ENCODE measurements at regions not wholly inside any gene's neighbourhood (a gene's known extent, or its start where the extent isn't known, plus 50 kb on each side); places are given as distances from the start of the nearest gene placed in this dataset.

DNA sequence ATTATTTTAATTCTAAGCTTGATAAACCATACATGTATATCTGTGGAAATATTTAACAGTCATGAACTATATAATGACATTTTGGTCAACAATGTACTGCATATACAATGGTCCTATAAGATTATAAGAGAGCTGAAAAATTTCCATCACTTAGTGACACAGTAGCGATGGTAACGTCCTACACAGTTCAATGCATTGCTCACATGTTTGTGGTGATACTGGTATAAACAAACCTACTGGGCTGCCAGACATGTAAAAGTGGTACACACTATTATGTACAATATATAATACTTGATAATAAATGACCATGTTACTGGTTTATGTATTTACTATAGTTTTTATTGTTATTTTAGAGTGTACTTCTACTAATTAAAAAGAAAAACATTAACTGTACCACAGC is 841.9 kb downstream of the LTN1 start:
- Mint-ChIP-seq H3K9me3 (no peaks in the 10 kb centered on the region), H3K4me3 (no peak overlapping the region), H3K27me3 (ENCODE audit: insufficient read depth, low read depth, poor library complexity) (no peaks in the 10 kb centered on the region), H3K27ac (no peak overlapping the region), H3K4me1 (no peaks in the 10 kb centered on the region; the same call in 2 of the 3 replicates), H3K36me3 (ENCODE audit: low read depth) (no peaks in the 10 kb centered on the region)
- H3K36me3 ChIP-seq (ENCODE audit: insufficient read depth), result no peaks in the 10 kb centered on the region
- H3K79me2 ChIP-seq (replicated peaks; ENCODE audit: insufficient read depth), result no peaks in the 10 kb centered on the region
- H3F3A ChIP-seq (replicated peaks; ENCODE audit: low read depth), result no peaks in the 10 kb centered on the region
- H4K20me1 ChIP-seq (replicated peaks; ENCODE audit: insufficient read depth), result no peaks in the 10 kb centered on the region
- no peaks in the 10 kb centered on the region for H3K27me3 ChIP-seq (ENCODE audit: insufficient read depth)
- TF ChIP-seq JUNB (IDR thresholded peaks at IDR 0.05; ENCODE audit: unreplicated experiment), result no peak
- TF ChIP-seq, protein P1, sequence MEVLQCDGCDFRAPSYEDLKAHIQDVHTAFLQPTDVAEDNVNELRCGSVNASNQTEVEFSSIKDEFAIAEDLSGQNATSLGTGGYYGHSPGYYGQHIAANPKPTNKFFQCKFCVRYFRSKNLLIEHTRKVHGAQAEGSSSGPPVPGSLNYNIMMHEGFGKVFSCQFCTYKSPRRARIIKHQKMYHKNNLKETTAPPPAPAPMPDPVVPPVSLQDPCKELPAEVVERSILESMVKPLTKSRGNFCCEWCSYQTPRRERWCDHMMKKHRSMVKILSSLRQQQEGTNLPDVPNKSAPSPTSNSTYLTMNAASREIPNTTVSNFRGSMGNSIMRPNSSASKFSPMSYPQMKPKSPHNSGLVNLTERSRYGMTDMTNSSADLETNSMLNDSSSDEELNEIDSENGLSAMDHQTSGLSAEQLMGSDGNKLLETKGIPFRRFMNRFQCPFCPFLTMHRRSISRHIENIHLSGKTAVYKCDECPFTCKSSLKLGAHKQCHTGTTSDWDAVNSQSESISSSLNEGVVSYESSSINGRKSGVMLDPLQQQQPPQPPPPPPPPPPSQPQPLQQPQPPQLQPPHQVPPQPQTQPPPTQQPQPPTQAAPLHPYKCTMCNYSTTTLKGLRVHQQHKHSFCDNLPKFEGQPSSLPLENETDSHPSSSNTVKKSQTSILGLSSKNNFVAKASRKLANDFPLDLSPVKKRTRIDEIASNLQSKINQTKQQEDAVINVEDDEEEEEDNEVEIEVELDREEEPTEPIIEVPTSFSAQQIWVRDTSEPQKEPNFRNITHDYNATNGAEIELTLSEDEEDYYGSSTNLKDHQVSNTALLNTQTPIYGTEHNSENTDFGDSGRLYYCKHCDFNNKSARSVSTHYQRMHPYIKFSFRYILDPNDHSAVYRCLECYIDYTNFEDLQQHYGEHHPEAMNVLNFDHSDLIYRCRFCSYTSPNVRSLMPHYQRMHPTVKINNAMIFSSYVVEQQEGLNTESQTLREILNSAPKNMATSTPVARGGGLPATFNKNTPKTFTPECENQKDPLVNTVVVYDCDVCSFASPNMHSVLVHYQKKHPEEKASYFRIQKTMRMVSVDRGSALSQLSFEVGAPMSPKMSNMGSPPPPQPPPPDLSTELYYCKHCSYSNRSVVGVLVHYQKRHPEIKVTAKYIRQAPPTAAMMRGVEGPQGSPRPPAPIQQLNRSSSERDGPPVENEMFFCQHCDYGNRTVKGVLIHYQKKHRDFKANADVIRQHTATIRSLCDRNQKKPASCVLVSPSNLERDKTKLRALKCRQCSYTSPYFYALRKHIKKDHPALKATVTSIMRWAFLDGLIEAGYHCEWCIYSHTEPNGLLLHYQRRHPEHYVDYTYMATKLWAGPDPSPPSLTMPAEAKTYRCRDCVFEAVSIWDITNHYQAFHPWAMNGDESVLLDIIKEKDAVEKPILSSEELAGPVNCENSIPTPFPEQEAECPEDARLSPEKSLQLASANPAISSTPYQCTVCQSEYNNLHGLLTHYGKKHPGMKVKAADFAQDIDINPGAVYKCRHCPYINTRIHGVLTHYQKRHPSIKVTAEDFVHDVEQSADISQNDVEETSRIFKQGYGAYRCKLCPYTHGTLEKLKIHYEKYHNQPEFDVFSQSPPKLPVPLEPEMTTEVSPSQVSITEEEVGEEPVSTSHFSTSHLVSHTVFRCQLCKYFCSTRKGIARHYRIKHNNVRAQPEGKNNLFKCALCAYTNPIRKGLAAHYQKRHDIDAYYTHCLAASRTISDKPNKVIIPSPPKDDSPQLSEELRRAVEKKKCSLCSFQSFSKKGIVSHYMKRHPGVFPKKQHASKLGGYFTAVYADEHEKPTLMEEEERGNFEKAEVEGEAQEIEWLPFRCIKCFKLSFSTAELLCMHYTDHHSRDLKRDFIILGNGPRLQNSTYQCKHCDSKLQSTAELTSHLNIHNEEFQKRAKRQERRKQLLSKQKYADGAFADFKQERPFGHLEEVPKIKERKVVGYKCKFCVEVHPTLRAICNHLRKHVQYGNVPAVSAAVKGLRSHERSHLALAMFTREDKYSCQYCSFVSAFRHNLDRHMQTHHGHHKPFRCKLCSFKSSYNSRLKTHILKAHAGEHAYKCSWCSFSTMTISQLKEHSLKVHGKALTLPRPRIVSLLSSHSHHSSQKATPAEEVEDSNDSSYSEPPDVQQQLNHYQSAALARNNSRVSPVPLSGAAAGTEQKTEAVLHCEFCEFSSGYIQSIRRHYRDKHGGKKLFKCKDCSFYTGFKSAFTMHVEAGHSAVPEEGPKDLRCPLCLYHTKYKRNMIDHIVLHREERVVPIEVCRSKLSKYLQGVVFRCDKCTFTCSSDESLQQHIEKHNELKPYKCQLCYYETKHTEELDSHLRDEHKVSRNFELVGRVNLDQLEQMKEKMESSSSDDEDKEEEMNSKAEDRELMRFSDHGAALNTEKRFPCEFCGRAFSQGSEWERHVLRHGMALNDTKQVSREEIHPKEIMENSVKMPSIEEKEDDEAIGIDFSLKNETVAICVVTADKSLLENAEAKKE (CRISPR knock-in tag; IDR thresholded peaks at IDR 0.05), result no peak
- no peak for TF ChIP-seq ETS1 (IDR thresholded peaks at IDR 0.05)
- TF ChIP-seq REST (IDR thresholded peaks at IDR 0.05; ENCODE audit: unreplicated experiment), result no peak
- TF ChIP-seq ZNF114 (CRISPR knock-in tag; IDR thresholded peaks at IDR 0.05), result no peak
- TF ChIP-seq CTCF (conservative IDR thresholded peaks at IDR 0.05; ENCODE audit: low read depth in 2 of 2), result no peak
- TF ChIP-seq POLR2AphosphoS5 (IDR thresholded peaks at IDR 0.05; ENCODE audit: low read depth), result no peak
- no peak for TF ChIP-seq NANOG (IDR thresholded peaks at IDR 0.05; ENCODE audit: borderline replicate concordance)
- no peak for TF ChIP-seq EZH2phosphoT487 (IDR thresholded peaks at IDR 0.05; ENCODE audit: unreplicated experiment)
- no peak for TF ChIP-seq EZH2 (IDR thresholded peaks at IDR 0.05; ENCODE audit: low read depth, unreplicated experiment)
- no peak for TF ChIP-seq STAT1 (IDR thresholded peaks at IDR 0.05; ENCODE audit: unreplicated experiment)
- TF ChIP-seq ZNF331 (CRISPR knock-in tag; IDR thresholded peaks at IDR 0.05; ENCODE audit: low read depth), result no peak
- no peak for TF ChIP-seq CREB1 (CRISPR knock-in tag; IDR thresholded peaks at IDR 0.05; ENCODE audit: low read depth)
- no peak overlapping the region for H3K4me3 ChIP-seq
- H2AFZ ChIP-seq, result no peak overlapping the region
- no peaks in the 10 kb centered on the region for H3K9me2 ChIP-seq (ENCODE audit: insufficient read depth)
- no peaks in the 10 kb centered on the region for H3K4me1 ChIP-seq (ENCODE audit: insufficient read depth)
- H3K4me2 ChIP-seq, result no peak overlapping the region
- no peak overlapping the region for H3K27ac ChIP-seq (ENCODE audit: low read depth)
- DNase-seq (ENCODE audit: low spot score) (no peak), ATAC-seq (no peak)

Measured in GM23338 (cell line).